Erythroblast (primary cell): ENCODE measurements at regions not wholly inside any gene's neighbourhood (a gene's known extent, or its start where the extent isn't known, plus 50 kb on each side); places are given as distances from the start of the nearest gene placed in this dataset.
A peak's percentile ranks its signal among the peaks of the same experiment; 100 is the strongest.
"Not testable (repeated sequence)": the region's sequence is repeated elsewhere in the genome, so short reads cannot be mapped to it uniquely, and the experiment has no call there.

ENCODE experiments used
- DNase-seq, 2 experiments: peaks; one replicate each; lab custom pipeline; 2025; lab: John Stamatoyannopoulos, UW
- GATA1 ChIP-seq: IDR thresholded peaks from 2 replicates; pipeline ENCODE4 v1.6.1; 2011; ENCODE audit warnings: low read depth, mild to moderate bottlenecking, control low read depth, low read length, moderate library complexity
- POLR2A ChIP-seq: IDR thresholded peaks from 2 replicates; pipeline ENCODE4 v1.6.1; 2011; ENCODE audit warnings: mild to moderate bottlenecking, low read length

- DNase-seq, result no peak
- no peak for TF ChIP-seq POLR2A
- no peak for TF ChIP-seq GATA1
These were observed 409.4 kb upstream of the CD180 start for GRCh38 chr5:67605730-67606585.

DNA sequence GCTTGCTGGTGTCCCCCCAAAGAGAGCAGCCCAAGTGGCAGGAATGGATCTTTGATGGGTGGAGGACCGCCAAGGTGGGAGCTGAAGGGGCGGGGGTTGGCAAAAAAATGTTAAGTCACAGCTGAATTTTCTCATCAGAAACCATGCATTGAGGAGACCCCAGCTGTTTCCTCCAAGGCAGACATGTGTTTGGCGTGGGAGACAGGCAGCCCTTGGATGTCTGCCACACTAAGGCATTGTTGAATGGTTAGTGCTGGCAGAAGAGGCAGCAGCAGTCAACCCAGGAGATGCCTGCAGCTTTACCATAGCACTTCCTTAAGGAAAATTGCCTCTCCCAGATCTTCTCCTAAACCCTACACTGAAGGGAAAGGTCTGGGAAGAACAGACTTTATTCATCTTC is 394.9 kb upstream of the CD180 start:
- no peak for DNase-seq
- TF ChIP-seq POLR2A (no peak), GATA1 (no peak)

DNA sequence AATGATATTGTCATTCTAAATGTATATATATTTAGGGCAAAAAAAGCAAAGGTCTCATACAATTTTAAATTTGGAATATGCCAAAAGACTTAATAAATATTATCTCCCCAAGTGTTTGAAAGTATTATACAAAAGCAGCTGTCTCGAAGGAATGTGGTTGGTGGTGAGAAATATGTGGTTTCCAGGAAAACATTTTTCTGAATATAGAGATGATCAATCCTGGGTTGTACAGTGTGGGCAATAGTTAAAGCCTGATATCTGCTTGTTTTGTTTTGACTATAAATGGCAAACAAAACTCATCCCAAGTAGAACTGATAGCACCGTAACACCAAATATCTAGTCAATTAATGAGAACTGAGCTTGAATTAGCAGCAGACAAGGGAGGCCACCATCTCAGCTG is 391.8 kb upstream of the CD180 start:
- no peak for DNase-seq
- no peak for TF ChIP-seq GATA1

DNA sequence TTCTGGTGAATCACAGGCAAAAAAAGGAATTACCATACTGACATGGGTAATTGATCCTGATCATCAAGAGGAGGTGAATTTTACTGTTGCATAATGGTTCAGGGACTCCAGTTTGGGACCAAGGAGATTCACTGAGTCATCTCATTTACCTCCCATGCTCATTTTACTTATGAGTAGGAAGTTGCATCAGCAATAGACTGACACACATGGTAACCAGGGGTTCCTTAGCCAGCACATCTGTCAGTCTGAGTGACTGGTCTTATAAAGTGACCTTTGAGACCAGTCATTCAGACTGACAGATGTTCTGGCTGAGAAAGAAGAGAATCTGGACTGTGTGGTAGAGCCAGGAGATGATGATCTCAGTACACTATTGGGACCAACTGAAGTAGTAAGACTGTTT is 384.6 kb upstream of the CD180 start:
- TF ChIP-seq POLR2A (no peak), GATA1 (no peak)
- DNase-seq, result peak in 1 of 2 experiments; percentile 34

GRCh38 chr5:67578011-67578410 is 381.4 kb upstream of the CD180 start:
- DNase-seq, result no peak
- no peak for TF ChIP-seq POLR2A
- TF ChIP-seq GATA1, result no peak

DNA sequence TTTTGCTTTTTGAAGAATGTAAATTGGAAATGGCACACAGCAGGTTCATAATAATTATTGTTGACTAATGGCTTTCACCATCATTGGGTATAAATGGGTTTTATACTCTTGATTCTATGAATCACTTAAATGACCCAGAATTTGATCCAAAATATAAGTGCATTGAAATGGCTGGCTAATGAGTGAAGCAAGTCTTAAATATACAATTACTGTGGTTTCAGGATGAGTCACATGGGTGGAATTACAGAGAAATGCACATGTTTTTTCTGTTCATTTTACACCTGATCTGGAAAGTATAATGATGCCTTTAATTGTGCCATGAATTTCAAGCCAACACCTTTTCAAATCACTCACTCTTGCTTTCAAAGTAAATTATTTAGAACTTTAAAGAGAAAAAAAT is 380.8 kb upstream of the CD180 start:
- DNase-seq, result no peak
- no peak for TF ChIP-seq POLR2A
- no peak for TF ChIP-seq GATA1

DNA sequence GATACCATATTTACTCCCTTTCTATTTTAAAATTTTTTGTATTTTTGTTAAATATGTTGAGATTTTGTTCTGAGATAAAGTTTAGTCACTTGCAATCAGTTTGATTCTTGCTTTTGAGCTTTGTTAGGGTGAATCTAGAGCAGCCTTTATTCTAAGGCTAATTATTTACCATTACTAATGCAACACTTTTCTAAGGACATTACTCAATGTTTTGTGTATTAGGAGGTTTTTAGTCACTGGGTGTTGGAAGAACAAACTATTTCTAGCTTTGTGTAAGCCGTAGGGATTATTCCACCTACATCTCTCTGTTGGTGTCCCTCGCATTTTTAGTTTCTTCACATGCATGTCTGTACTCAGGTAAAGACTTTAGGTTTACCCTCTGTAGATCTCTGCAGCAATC is 379.5 kb upstream of the CD180 start:
- TF ChIP-seq GATA1, result no peak
- no peak for TF ChIP-seq POLR2A

GRCh38 chr5:67575087-67575486 is 378.5 kb upstream of the CD180 start:
- TF ChIP-seq POLR2A, result no peak
- no peak for TF ChIP-seq GATA1
- DNase-seq, result no peak

More for the DNA sequence above, 379.5 kb upstream of the CD180 start:
- no peak for DNase-seq

- TF ChIP-seq GATA1, result no peak
- no peak for TF ChIP-seq POLR2A
- no peak for DNase-seq
These were observed 364.7 kb upstream of the CD180 start for GRCh38 chr5:67561151-67561932.

DNA sequence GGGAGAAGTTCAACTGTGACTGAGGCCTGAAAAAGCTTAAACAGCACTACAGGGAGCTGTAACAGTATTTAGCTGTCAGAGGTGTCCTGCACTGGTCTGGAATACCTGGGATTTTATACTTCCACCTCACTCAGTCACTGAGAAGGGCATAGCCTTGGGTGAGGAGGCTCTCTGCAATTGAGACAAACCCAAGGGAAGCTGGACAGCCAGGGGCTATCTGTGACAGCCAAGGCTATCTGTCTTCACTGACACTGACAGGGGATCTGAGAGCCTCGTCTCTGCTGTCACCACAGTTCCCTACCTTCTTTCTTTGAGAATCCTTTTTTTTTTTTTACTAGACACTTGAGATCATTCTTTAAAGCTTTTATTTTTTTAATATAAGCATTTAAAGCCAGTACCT is 356.2 kb upstream of the CD180 start:
- TF ChIP-seq POLR2A, result no peak
- no peak for TF ChIP-seq GATA1
- no peak for DNase-seq

- DNase-seq, result no peak
- TF ChIP-seq GATA1, result no peak
- TF ChIP-seq POLR2A, result no peak
These were observed 353.3 kb upstream of the CD180 start for GRCh38 chr5:67549947-67550346.

DNA sequence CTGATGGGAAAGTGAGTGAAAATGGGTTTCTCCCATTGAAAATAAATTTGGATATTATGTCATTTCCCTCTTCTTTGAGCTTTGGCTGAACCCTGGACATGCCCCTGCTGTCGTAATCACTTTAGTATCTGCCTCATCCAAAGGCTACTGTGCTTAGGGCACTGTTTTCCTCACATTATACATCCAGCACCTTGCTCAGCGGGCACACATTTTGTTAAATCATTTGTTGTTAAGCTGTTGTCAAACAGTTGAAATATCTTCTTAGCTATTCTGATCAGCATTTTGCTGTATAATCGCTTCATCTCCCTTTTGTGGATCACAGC is 352.7 kb upstream of the CD180 start:
- no peak for DNase-seq
- TF ChIP-seq POLR2A (no peak), GATA1 (no peak)

GRCh38 chr5:67548520-67549295 is 352.1 kb upstream of the CD180 start:
- no peak for DNase-seq
- TF ChIP-seq POLR2A, result no peak
- no peak for TF ChIP-seq GATA1

DNA sequence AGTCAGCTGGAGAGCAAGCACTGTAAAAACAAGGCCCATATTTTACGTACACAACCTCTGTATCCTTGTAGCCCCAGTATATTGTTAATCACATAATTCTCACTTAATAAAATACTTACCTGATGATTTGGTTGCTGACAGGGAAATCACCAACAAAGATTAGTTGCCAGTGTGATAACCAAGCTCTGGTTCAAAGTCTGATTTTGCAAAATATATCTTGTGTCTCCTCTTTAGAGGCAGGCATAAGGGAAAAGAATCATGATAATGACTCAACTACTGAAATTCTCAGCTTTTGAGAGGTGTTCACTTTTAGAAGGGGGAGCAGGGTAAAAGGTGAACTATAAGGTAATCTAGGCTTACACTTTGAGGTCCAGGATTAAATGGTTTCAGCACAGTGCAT is 351.1 kb upstream of the CD180 start:
- DNase-seq, result no peak
- TF ChIP-seq GATA1, result no peak
- no peak for TF ChIP-seq POLR2A

- not testable (repeated sequence) for DNase-seq
These were observed 348.3 kb upstream of the CD180 start for GRCh38 chr5:67544942-67545341.
